EL (cell line): ENCODE measurements at regions not wholly inside any gene's neighbourhood (a gene's known extent, or its start where the extent isn't known, plus 50 kb on each side); places are given as distances from the start of the nearest gene placed in this dataset.

ENCODE experiments used
- DNase-seq: peaks from one replicate; pipeline ENCODE4 v3.0.0-alpha.2; 2016

GRCh38 chr2:133948610-133949290 is 305.1 kb upstream of the MGAT5 start:
- no peak for DNase-seq

GRCh38 chr2:133949595-133949994 is 304.3 kb upstream of the MGAT5 start:
- no peak for DNase-seq

GRCh38 chr2:133951209-133951608 is 302.7 kb upstream of the MGAT5 start:
- DNase-seq, result no peak

GRCh38 chr2:133952420-133952819 is 301.5 kb upstream of the MGAT5 start:
- no peak for DNase-seq

DNA sequence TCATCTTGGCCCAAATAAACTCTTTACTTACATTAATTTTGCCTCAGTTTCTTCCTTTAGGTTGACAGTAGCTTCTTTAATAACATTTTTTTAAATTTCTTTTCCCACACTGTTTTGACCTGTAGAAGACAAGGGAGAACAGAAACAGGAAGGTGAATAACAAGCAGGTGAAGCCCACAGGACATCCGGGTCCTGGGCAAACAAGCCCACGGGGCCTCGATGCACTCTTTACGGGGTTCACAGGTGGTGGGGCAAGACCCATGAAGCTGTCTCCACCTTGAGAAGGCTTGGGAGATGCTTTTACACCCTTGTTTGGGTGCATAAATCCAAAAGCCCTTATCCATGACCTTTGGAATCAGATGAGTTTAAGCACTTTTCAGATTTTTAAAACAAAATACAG is 301.0 kb upstream of the MGAT5 start:
- no peak for DNase-seq

- no peak for DNase-seq
Measured at GRCh38 chr2:133953524-133953923, 300.3 kb upstream of the MGAT5 start.

GRCh38 chr2:133954636-133955035 is 299.2 kb upstream of the MGAT5 start:
- DNase-seq, result no peak

- no peak for DNase-seq
Measured at GRCh38 chr2:133955169-133955568, 298.7 kb upstream of the MGAT5 start.

DNA sequence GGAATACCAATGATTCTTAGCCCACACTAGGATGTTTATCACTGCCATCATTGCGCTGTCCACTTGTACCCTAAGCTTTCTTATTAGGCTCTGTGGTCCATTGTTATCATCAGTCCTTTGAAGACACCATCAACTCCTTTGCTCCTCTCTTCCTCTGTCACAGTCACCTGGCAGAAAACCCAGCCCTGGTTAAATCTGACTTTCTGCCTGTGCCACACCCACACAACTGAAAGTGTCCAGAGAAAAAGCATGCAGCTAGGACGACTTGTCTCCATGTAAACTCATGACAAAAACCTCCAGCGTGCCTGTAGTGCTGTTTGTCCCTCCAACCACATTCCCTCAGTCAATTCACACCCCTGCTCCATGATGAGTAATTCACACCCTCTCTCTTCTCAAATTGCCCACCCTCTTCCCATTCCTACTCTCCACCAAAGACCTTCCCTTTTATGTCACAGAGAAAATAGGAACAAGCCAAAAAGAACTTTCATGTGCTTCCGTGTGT is 297.4 kb upstream of the MGAT5 start:
- DNase-seq, result no peak

- no peak for DNase-seq
Measured at GRCh38 chr2:133957724-133958480, 296.0 kb upstream of the MGAT5 start.

- DNase-seq, result no peak
Measured at GRCh38 chr2:133959066-133959465, 294.8 kb upstream of the MGAT5 start.

DNA sequence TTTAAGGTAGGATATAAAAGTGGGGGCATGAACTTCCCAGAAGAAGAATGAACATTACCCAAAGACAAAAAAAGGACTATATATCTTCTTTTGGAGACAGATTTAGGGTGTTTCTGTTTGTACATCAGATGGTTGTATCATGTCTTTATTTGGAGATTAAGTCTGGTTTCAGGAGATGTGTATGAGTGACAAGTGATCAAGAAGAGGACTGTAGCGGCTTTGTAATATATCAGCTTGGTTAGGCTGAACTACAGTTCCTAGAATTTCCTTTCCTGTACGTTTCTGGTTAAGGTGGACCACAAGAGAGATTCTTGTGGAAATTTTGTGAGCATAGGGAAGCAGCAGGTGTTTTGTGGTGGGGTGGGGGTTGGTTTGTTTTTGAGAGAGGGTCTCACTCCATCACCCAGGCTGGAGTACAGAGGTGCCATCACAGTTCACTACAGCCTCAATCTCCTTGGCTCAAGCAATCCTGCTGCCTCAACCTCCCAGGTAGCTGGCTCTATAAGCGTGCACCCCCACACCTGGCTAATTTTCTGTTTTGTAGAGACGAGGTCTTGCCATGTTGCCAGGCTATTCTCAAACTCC is 287.1 kb upstream of the MGAT5 start:
- DNase-seq, result no peak

GRCh38 chr2:133967326-133967725 is 286.5 kb upstream of the MGAT5 start:
- no peak for DNase-seq

DNA sequence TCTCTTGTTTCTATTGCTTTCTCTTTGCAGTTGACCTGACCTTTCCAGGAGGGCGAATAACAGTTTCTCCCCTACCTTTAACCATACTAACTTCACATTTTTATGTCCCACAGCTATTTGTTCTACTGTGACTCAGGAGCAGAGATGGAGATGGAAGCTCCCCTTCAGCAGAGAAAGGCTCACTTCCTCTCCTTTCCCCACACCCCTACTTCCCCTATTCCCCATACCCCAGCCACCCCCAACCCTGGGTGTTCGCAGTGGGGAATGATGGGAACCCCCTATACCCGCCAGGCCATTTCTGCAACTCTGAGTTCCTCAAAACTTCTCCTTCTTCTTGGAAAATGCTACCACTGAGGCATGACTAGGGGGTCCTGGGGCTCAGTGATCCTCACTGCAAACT is 285.4 kb upstream of the MGAT5 start:
- DNase-seq, result no peak

GRCh38 chr2:133970641-133971040 is 283.2 kb upstream of the MGAT5 start:
- DNase-seq, result no peak

DNA sequence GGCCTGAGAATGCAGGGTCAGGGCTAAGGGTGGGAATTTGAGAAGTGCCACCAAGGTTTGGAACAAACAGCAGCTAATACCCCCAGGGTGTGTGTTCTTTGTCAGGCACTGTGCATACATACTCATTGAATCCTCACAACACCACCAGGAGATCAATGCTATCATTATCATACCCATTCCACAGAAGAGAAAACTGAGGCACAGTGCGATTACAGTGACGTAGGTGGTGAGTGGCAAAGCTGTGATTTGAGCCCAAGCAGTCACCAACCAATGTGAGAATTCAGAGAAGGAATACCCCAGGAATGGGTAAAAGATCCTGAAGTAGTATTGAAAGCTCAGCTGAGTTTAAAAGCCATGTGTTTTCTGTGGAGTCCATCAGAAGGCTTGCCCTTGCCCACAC is 281.6 kb upstream of the MGAT5 start:
- DNase-seq, result no peak

DNA sequence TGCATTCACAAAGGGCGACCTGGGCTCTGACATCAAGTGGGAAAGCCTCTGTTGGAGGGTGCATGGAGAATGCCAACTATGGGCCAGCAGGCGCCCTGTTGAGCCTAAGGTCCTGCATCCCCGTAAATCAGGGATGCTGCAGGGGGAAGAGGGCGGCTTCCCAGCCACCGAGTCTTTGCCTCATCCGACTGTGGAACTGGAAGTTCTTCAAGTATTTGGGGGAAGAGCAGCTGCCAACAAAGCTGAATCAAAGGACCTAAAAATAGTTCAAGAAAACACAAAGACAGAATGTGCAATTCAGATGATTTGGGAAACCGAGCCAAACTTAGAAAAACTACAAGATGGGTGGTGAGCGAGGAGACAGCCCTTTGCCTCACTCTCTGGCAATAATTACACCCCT is 281.1 kb upstream of the MGAT5 start:
- no peak for DNase-seq

DNA sequence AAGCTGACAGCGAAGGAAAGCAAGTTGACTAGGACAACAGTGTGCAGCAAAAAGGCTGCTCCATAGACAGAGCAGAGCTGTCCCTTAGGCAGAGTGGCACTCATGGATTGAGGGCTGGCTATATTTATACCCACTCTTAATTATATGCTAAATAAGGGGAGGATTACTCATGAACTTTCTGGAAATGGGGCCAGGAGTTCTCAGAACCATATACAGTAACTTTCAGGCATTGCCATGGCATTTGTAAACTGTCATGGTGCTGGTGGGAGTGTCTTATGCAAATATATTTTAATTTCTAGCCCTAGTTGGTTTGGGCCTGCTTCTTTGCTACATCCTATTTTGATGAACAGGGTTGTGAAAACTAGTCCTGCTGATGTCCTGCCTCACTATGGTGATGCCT is 279.5 kb upstream of the MGAT5 start:
- no peak for DNase-seq

GRCh38 chr2:133975135-133975534 is 278.7 kb upstream of the MGAT5 start:
- no peak for DNase-seq

DNA sequence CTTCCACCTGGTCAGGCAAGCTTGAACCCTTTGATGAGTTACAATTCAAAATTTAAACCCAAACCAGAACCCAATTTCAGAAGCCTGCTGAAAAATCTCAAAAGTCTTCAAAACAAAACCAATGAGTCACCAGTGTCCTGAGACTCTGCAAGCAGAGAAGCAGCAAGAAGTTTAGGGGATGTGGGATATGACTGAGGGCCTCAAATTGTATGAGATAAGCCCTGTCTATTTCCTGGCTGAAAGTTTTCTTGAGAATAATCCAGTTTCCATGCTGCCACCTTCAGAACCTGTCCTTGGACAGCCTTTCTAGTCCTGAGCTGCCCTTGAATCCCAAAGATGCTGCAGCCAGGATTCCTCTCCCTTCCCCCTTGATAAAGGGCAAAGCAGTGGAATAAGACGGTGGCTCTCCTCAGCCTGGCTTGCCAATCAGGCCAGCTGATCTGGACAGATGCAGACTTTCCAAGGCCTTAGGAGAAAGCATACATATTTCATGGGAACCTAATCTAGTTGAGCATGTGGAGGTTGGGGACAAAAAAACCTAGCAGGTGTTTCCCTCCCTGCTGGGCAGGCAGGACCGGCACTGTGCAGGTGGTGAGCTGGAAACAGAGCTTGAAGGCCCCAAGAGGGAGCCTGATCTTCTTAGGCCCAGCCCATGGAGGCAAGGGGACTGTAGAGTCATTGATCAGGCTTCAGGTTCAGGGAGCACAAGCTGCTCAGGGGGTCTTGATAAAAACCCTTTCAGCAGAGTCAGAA is 278.0 kb upstream of the MGAT5 start:
- DNase-seq, result no peak

DNA sequence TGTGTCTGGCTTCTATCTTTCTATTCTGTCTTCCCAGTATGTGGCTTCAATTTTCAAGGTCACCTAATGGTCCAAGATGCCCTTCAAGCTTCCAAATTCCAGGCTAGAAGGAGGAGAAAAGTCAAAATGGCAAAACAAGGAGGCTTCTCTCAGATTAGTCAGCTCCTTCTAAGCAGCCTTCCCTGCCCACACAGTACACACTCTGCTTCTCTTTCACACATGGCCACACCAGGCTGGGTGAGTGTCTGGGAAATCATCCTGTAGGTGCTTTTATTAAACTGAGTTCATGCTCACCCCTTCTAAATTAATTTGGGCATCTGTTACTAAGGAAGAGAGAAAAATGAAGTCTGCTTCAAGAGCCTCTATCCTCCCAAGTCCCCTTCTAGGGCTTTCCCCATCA is 277.2 kb upstream of the MGAT5 start:
- DNase-seq, result no peak

DNA sequence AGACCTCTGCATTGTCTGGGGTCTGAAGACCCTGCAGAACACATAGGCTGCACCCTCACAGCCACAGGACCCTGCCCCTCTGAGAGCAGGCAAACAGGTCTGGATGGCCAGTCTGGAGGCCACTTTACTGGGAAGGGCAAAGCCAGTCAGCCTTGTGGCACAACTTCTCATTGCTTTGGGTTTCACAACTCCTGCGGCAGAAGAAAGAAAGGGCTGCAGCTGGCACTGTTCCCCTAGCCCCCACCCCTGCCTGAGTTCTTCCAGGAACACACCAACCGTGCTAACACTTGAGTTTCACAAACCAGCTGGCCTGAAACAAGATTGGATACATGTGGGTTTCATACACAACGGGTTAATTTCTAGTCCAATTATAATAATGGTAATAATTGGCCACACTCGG is 276.5 kb upstream of the MGAT5 start:
- no peak for DNase-seq

DNA sequence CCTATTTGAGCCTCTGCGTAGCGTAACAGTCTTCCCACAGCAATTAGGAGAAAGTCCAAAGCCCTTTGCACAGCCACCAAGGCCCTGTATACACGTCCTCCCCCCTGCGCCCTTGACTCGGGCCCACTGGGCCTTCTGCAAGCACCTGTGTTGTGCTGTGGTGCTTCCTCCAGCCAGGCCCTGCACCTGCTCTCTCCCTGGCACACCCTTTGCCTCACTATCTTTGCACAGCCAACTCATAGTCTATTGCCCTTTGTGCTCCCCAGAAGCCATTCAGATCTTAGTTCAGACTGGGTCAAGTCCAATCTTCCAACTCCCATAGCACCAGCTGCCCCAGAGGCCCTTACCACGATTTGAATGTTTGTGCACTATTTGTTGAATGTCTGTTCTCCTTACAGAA is 271.6 kb upstream of the MGAT5 start:
- no peak for DNase-seq

- no peak for DNase-seq
Measured at GRCh38 chr2:133985563-133985962, 268.3 kb upstream of the MGAT5 start.
